Activated CD4-positive, alpha-beta memory T cell treated with anti-CD3 and anti-CD28 coated beads for 36 hours (primary cell): ENCODE measurements at regions not wholly inside any gene's neighbourhood (a gene's known extent, or its start where the extent isn't known, plus 50 kb on each side); places are given as distances from the start of the nearest gene placed in this dataset.
"Not testable (repeated sequence)": the region's sequence is repeated elsewhere in the genome, so short reads cannot be mapped to it uniquely, and the experiment has no call there.

Experiments used
- CTCF ChIA-PET: fragments of 350-600 bp; sonication (Branson Sonifier 250); formaldehyde crosslinking; loops from one replicate; lab custom pipeline; 2021; ENCODE audit warnings: antibody characterized with exemption, inconsistent platforms; lab: Charles Lee
- POLR2A ChIA-PET: fragments of 350-600 bp; sonication (Branson Sonifier 250); formaldehyde crosslinking; loops from one replicate; lab custom pipeline; 2021; ENCODE audit warnings: antibody characterized with exemption; lab: Charles Lee
- DNase-seq: peaks from one replicate; pipeline ENCODE4 v3.0.0-alpha.2; 2020
- H3K27ac Mint-ChIP-seq: one replicate; pipeline ENCODE4 v1.8.0; 2021; ENCODE audit warnings: mixed read lengths
- H3K27me3 Mint-ChIP-seq: one replicate; pipeline ENCODE4 v1.8.0; 2021; ENCODE audit warnings: mixed read lengths
- H3K36me3 Mint-ChIP-seq: one replicate; pipeline ENCODE4 v1.8.0; 2021; ENCODE audit warnings: mixed read lengths
- H3K4me1 Mint-ChIP-seq: one replicate; pipeline ENCODE4 v1.8.0; 2021; ENCODE audit warnings: low read depth, mixed read lengths
- H3K4me3 Mint-ChIP-seq: one replicate; pipeline ENCODE4 v1.8.0; 2021; ENCODE audit warnings: mild to moderate bottlenecking, mixed read lengths
- H3K9me3 Mint-ChIP-seq: one replicate; pipeline ENCODE4 v1.8.0; 2021; ENCODE audit warnings: mixed read lengths
- intact Hi-C: fragments of 100-400 bp; cut with micrococcal nuclease; formaldehyde crosslinking; loops from one replicate; pipeline ENCODE4 v1.15.1; 2023

DNA sequence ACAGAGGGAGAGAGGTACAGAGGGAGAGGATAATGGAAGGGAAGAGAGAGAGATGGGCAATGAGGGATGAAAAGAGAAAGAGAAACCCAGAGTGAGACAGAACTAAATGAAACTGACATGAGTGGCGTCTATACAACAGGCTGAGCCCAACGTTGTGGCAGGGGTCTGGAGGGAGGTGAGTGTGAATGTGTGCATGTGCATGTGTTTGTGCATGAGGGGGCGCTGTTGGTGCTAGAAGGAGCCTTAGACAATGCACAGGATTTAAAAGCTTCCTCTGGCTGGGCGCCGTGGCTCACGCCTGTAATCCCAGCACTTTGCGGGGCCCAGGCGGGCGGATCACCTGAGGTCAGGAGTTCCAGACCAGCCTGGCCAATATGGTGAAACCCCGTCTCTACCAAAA lies 454.8 kb upstream of the CDH11 start:
- Mint-ChIP-seq H3K27me3 (no peaks in the 10 kb centered on the region), H3K36me3 (no peaks in the 10 kb centered on the region), H3K4me1 (no peaks in the 10 kb centered on the region), H3K9me3 (peaks cover 13% of the 10 kb centered on the region), H3K4me3 (no peak overlapping the region), H3K27ac (no peak overlapping the region)
- CTCF ChIA-PET: no interaction called here
- POLR2A ChIA-PET: no interaction called here
- intact Hi-C loops: no loop called here
- no peak for DNase-seq

- no peaks in the 10 kb centered on the region for H3K27me3 Mint-ChIP-seq
- ChIA-PET CTCF (no interaction called here), POLR2A (no interaction called here)
- intact Hi-C loops: no loop called here
- no peak overlapping the region for H3K4me3 Mint-ChIP-seq
- H3K4me1 Mint-ChIP-seq: no peaks in the 10 kb centered on the region
- no peaks in the 10 kb centered on the region for H3K36me3 Mint-ChIP-seq
- DNase-seq: no peak
- peaks cover 13% of the 10 kb centered on the region for H3K9me3 Mint-ChIP-seq
- H3K27ac Mint-ChIP-seq: no peak overlapping the region
Observed at GRCh38 chr16:65576139-65576538, 454.3 kb upstream of the CDH11 start.

GRCh38 chr16:65574326-65574966 lies 452.6 kb upstream of the CDH11 start:
- Mint-ChIP-seq H3K36me3 (no peaks in the 10 kb centered on the region), H3K27ac (no peak overlapping the region), H3K4me3 (no peak overlapping the region), H3K9me3 (peaks cover 20% of the 10 kb centered on the region), H3K27me3 (no peaks in the 10 kb centered on the region), H3K4me1 (no peaks in the 10 kb centered on the region)
- POLR2A ChIA-PET: no interaction called here
- DNase-seq: no peak
- intact Hi-C loops: no loop called here
- CTCF ChIA-PET: no interaction called here

GRCh38 chr16:65572156-65572555 lies 450.3 kb upstream of the CDH11 start:
- H3K27ac Mint-ChIP-seq: no peak overlapping the region
- no peaks in the 10 kb centered on the region for H3K4me1 Mint-ChIP-seq
- DNase-seq: no peak
- ChIA-PET POLR2A (no interaction called here), CTCF (no interaction called here)
- no peaks in the 10 kb centered on the region for H3K36me3 Mint-ChIP-seq
- peaks cover 20% of the 10 kb centered on the region for H3K9me3 Mint-ChIP-seq
- no peak overlapping the region for H3K4me3 Mint-ChIP-seq
- H3K27me3 Mint-ChIP-seq: no peaks in the 10 kb centered on the region
- intact Hi-C loops: no loop called here

DNA sequence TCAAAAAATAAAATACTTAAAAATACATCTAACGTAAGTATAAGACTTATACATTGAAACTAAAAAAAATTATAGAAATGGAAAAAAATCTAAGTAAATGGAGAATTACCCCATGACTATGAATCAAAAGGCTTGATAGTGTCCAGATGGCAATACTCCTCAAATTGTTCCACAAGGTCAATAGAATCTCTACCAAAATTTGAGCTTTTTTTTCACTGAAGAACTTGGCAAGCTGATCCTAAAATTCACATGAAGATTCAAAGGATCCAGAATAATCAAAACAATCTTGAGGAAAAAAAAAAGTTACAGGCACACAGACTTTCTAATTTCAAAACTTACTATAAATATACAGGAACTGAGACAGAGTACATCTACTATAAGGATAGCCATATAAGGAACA lies 448.4 kb upstream of the CDH11 start:
- H3K4me1 Mint-ChIP-seq: no peaks in the 10 kb centered on the region
- H3K9me3 Mint-ChIP-seq: peaks cover 9% of the 10 kb centered on the region
- no peaks in the 10 kb centered on the region for H3K36me3 Mint-ChIP-seq
- intact Hi-C loops: no loop called here
- ChIA-PET POLR2A (no interaction called here), CTCF (no interaction called here)
- no peak overlapping the region for H3K4me3 Mint-ChIP-seq
- DNase-seq: no peak
- H3K27me3 Mint-ChIP-seq: no peaks in the 10 kb centered on the region
- no peak overlapping the region for H3K27ac Mint-ChIP-seq

- ChIA-PET CTCF (no interaction called here), POLR2A (no interaction called here)
- H3K36me3 Mint-ChIP-seq: no peaks in the 10 kb centered on the region
- H3K4me3 Mint-ChIP-seq: no peak overlapping the region
- no peaks in the 10 kb centered on the region for H3K4me1 Mint-ChIP-seq
- no peaks in the 10 kb centered on the region for H3K27me3 Mint-ChIP-seq
- H3K27ac Mint-ChIP-seq: no peak overlapping the region
- H3K9me3 Mint-ChIP-seq: peaks cover 19% of the 10 kb centered on the region
- intact Hi-C loops: no loop called here
- no peak for DNase-seq
Observed at GRCh38 chr16:65559846-65560245, 438.0 kb upstream of the CDH11 start.

- H3K9me3 Mint-ChIP-seq, POLR2A ChIA-PET, H3K4me3 Mint-ChIP-seq, H3K36me3 Mint-ChIP-seq, DNase-seq, CTCF ChIA-PET, H3K4me1 Mint-ChIP-seq, intact Hi-C loops, H3K27me3 Mint-ChIP-seq, H3K27ac Mint-ChIP-seq: not testable (repeated sequence)
Observed at GRCh38 chr16:65549689-65550088, 427.8 kb upstream of the CDH11 start.

DNA sequence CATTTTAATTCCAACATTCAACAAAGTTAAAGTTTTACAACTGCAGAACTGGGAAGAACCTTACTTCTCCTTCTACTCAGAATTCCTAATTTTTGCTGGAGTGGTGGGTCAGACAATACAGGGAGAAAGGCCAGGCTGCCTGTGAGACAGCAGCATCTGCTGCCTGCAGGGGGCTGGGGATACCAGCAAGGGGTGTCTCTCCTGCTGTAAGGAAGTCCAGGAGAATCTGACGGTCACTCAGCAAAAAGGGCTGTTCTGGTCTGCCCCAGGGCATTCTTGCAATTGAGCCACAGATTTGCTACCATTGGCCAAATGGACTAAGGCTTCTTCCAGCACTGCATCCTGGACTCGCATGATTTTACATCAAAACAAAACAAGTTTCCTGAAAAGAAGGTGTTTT lies 426.6 kb upstream of the CDH11 start:
- CTCF ChIA-PET: no interaction called here
- no peaks in the 10 kb centered on the region for H3K4me1 Mint-ChIP-seq
- no peak for DNase-seq
- H3K9me3 Mint-ChIP-seq: peaks cover 8% of the 10 kb centered on the region
- H3K27me3 Mint-ChIP-seq: no peaks in the 10 kb centered on the region
- H3K4me3 Mint-ChIP-seq: no peak overlapping the region
- intact Hi-C loops: no loop called here
- H3K27ac Mint-ChIP-seq: no peak overlapping the region
- POLR2A ChIA-PET: no interaction called here
- H3K36me3 Mint-ChIP-seq: no peaks in the 10 kb centered on the region

DNA sequence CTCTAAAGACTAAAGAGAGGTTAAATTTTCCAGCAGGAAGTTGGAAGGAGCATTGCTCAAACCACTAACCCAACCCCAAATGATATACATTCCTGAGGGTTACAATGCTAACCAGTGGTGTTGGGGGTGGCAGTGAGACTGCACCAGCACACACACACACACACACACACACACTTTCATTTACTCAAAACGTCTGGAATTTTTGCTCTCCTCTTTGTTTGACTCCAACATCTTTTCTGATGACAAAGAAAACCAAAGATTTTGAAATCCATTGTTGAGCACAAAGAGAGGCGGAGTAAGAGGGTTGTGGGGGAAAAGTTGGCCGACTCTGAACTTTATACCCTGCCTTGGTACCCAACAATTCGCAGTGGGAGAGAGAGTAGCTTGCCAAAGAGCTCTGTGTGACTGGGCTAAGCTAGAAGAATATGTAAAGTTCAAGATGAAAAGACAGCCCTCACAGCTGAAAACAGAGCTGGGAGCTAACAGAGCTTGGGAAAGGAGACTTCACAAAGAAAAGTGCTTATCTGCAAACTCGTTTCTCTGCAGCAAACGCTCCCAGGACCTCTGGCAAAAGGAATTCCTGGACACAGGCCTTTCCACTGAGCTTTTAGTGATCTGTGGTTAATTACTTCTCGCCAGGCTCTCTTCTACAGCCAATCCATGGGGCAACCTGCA lies 426.0 kb upstream of the CDH11 start:
- H3K9me3 Mint-ChIP-seq: peaks cover 4% of the 10 kb centered on the region
- no peak for DNase-seq
- H3K4me3 Mint-ChIP-seq: no peak overlapping the region
- no peaks in the 10 kb centered on the region for H3K27me3 Mint-ChIP-seq
- POLR2A ChIA-PET: no interaction called here
- intact Hi-C loops: no loop called here
- no peak overlapping the region for H3K27ac Mint-ChIP-seq
- no peaks in the 10 kb centered on the region for H3K4me1 Mint-ChIP-seq
- no peaks in the 10 kb centered on the region for H3K36me3 Mint-ChIP-seq
- CTCF ChIA-PET: no interaction called here

DNA sequence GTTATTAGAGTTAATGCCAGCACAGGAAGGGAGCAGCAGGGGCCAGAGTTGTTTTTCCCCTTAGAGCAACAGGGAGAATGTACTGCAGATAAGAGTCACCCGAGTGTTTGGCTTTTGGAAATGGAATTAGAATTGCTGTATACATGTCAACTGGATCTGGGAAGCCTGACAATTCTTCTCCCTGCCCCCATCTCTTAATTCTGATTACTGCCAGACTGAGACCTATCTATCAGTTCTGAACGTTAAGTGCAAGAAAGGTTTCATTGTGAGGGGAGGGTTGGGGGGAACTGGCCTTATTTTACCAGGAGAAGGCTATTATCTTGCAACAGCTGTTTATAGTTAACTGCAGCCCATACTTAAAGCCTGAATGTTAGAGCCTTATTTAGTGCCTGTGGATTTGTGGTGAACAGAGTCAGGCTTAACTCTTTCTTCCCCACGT lies 424.5 kb upstream of the CDH11 start:
- no peaks in the 10 kb centered on the region for H3K4me1 Mint-ChIP-seq
- POLR2A ChIA-PET: no interaction called here
- DNase-seq: no peak
- H3K27ac Mint-ChIP-seq: no peak overlapping the region
- no peaks in the 10 kb centered on the region for H3K36me3 Mint-ChIP-seq
- H3K27me3 Mint-ChIP-seq: no peaks in the 10 kb centered on the region
- no peak overlapping the region for H3K4me3 Mint-ChIP-seq
- CTCF ChIA-PET: no interaction called here
- peaks cover 7% of the 10 kb centered on the region for H3K9me3 Mint-ChIP-seq
- intact Hi-C loops: no loop called here

DNA sequence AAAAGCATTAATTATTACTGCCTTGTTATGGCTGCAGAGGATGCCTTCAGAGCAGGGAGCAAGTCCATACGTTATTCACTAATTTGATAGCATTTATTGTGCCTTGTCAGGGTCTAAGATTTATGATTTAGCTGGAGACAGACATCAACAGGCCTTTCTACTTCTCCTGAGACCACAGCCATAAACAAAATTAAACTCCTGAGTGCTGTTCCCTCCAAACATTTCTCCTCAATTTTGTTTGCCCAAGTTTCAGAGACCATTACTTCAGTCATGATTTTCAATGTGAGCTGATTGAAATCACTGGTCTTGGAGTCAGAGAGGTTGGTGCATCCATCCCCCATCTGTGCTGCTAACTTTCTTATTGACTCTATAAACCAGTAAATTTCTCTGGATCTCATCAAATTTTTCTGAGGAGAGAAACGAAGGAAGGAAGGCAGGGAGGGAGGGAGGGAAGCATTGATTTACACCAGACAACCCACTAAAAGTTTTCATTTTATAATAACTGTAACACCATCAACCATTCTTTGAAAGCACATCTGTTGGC lies 423.6 kb upstream of the CDH11 start:
- ChIA-PET CTCF (no interaction called here), POLR2A (interaction anchor here (0.6 kb wide), 1 partner anchor 663 kb away, joined by 3 read pairs; no protein-coding TSS in a partner anchor)
- Mint-ChIP-seq H3K27ac (no peak overlapping the region), H3K36me3 (no peaks in the 10 kb centered on the region), H3K4me3 (no peak overlapping the region), H3K4me1 (no peaks in the 10 kb centered on the region), H3K27me3 (no peaks in the 10 kb centered on the region), H3K9me3 (peaks cover 7% of the 10 kb centered on the region)
- intact Hi-C loops: no loop called here
- DNase-seq: no peak

GRCh38 chr16:65543781-65544740 lies 422.2 kb upstream of the CDH11 start:
- H3K4me1 Mint-ChIP-seq: no peaks in the 10 kb centered on the region

More at GRCh38 chr16:65543781-65544740, 422.2 kb upstream of the CDH11 start:
- no peak for DNase-seq
- ChIA-PET POLR2A (no interaction called here), CTCF (no interaction called here)
- no peaks in the 10 kb centered on the region for H3K27me3 Mint-ChIP-seq
- intact Hi-C loops: no loop called here
- peaks cover 12% of the 10 kb centered on the region for H3K9me3 Mint-ChIP-seq
- H3K4me3 Mint-ChIP-seq: no peak overlapping the region
- no peak overlapping the region for H3K27ac Mint-ChIP-seq
- H3K36me3 Mint-ChIP-seq: no peaks in the 10 kb centered on the region
